ENCODE measurements at regions not wholly inside any gene's neighbourhood (a gene's known extent, or its start where the extent isn't known, plus 50 kb on each side); places are given as distances from the start of the nearest gene placed in this dataset.

- FAIRE-seq (no peak), DNase-seq (ENCODE audit: insufficient read length) (no peak)
- no peak for TF ChIP-seq POLR2A (IDR thresholded peaks at IDR 0.05; ENCODE audit: low read depth, low read length)
- TF ChIP-seq POLR2AphosphoS5 (IDR thresholded peaks at IDR 0.05; ENCODE audit: low read depth, low read length) = no peak
- no peak for TF ChIP-seq TAF1 (IDR thresholded peaks at IDR 0.05; ENCODE audit: borderline replicate concordance, low read depth, low read length)
Observed at GRCh38 chr13:104106705-104107393, 1040.6 kb upstream of the SLC10A2 start.

- no peak for TF ChIP-seq POLR2AphosphoS5 (IDR thresholded peaks at IDR 0.05; ENCODE audit: low read depth, low read length)
- TF ChIP-seq POLR2A (IDR thresholded peaks at IDR 0.05; ENCODE audit: low read depth, low read length) = no peak
- no peak for TF ChIP-seq TAF1 (IDR thresholded peaks at IDR 0.05; ENCODE audit: borderline replicate concordance, low read depth, low read length)
- DNase-seq (ENCODE audit: insufficient read length) (no peak), FAIRE-seq (no peak)
Observed at GRCh38 chr13:104105418-104106355, 1039.5 kb upstream of the SLC10A2 start.

- TF ChIP-seq TAF1 (IDR thresholded peaks at IDR 0.05; ENCODE audit: borderline replicate concordance, low read depth, low read length) (no peak), POLR2A (IDR thresholded peaks at IDR 0.05; ENCODE audit: low read depth, low read length) (no peak), POLR2AphosphoS5 (IDR thresholded peaks at IDR 0.05; ENCODE audit: low read depth, low read length) (no peak)
- FAIRE-seq = no peak
- DNase-seq (ENCODE audit: insufficient read length) = no peak
Observed at GRCh38 chr13:104099750-104100149, 1033.5 kb upstream of the SLC10A2 start.

GRCh38 chr13:104098421-104098820 is 1032.2 kb upstream of the SLC10A2 start:
- no peak for TF ChIP-seq POLR2A (IDR thresholded peaks at IDR 0.05; ENCODE audit: low read depth, low read length)
- TF ChIP-seq TAF1 (IDR thresholded peaks at IDR 0.05; ENCODE audit: borderline replicate concordance, low read depth, low read length) = no peak
- no peak for TF ChIP-seq POLR2AphosphoS5 (IDR thresholded peaks at IDR 0.05; ENCODE audit: low read depth, low read length)
- DNase-seq (ENCODE audit: insufficient read length) (no peak), FAIRE-seq (no peak)

GRCh38 chr13:104086759-104087158 is 1020.5 kb upstream of the SLC10A2 start:
- TF ChIP-seq TAF1 (IDR thresholded peaks at IDR 0.05; ENCODE audit: borderline replicate concordance, low read depth, low read length) = no peak
- TF ChIP-seq POLR2AphosphoS5 (IDR thresholded peaks at IDR 0.05; ENCODE audit: low read depth, low read length) = no peak
- TF ChIP-seq POLR2A (IDR thresholded peaks at IDR 0.05; ENCODE audit: low read depth, low read length) = no peak
- FAIRE-seq (no peak), DNase-seq (ENCODE audit: insufficient read length) (no peak)

- DNase-seq (ENCODE audit: insufficient read length) = no peak
- TF ChIP-seq POLR2AphosphoS5 (IDR thresholded peaks at IDR 0.05; ENCODE audit: low read depth, low read length) (no peak), TAF1 (IDR thresholded peaks at IDR 0.05; ENCODE audit: borderline replicate concordance, low read depth, low read length) (no peak), POLR2A (IDR thresholded peaks at IDR 0.05; ENCODE audit: low read depth, low read length) (no peak)
- FAIRE-seq = no peak
Observed at GRCh38 chr13:104086210-104086609, 1020.0 kb upstream of the SLC10A2 start.

GRCh38 chr13:104085611-104086010 is 1019.4 kb upstream of the SLC10A2 start:
- no peak for TF ChIP-seq POLR2A (IDR thresholded peaks at IDR 0.05; ENCODE audit: low read depth, low read length)
- no peak for TF ChIP-seq TAF1 (IDR thresholded peaks at IDR 0.05; ENCODE audit: borderline replicate concordance, low read depth, low read length)
- TF ChIP-seq POLR2AphosphoS5 (IDR thresholded peaks at IDR 0.05; ENCODE audit: low read depth, low read length) = no peak
- FAIRE-seq (no peak), DNase-seq (ENCODE audit: insufficient read length) (no peak)

GRCh38 chr13:104074326-104074725 is 1008.1 kb upstream of the SLC10A2 start:
- FAIRE-seq = no peak
- TF ChIP-seq POLR2AphosphoS5 (IDR thresholded peaks at IDR 0.05; ENCODE audit: low read depth, low read length) (no peak), POLR2A (IDR thresholded peaks at IDR 0.05; ENCODE audit: low read depth, low read length) (no peak), TAF1 (IDR thresholded peaks at IDR 0.05; ENCODE audit: borderline replicate concordance, low read depth, low read length) (no peak)
- DNase-seq (ENCODE audit: insufficient read length) = no peak

GRCh38 chr13:104071806-104072205 is 1005.6 kb upstream of the SLC10A2 start:
- no peak for TF ChIP-seq POLR2AphosphoS5 (IDR thresholded peaks at IDR 0.05; ENCODE audit: low read depth, low read length)
- TF ChIP-seq TAF1 (IDR thresholded peaks at IDR 0.05; ENCODE audit: borderline replicate concordance, low read depth, low read length) = no peak
- TF ChIP-seq POLR2A (IDR thresholded peaks at IDR 0.05; ENCODE audit: low read depth, low read length) = no peak
- DNase-seq (ENCODE audit: insufficient read length) (no peak), FAIRE-seq (no peak)

GRCh38 chr13:104065328-104065727 is 999.1 kb upstream of the SLC10A2 start:
- no peak for DNase-seq (ENCODE audit: insufficient read length)
- TF ChIP-seq POLR2AphosphoS5 (IDR thresholded peaks at IDR 0.05; ENCODE audit: low read depth, low read length) = no peak
- no peak for FAIRE-seq

- FAIRE-seq (no peak), DNase-seq (ENCODE audit: insufficient read length) (no peak)
- TF ChIP-seq POLR2A (IDR thresholded peaks at IDR 0.05; ENCODE audit: low read depth, low read length) = no peak
- TF ChIP-seq POLR2AphosphoS5 (IDR thresholded peaks at IDR 0.05; ENCODE audit: low read depth, low read length) = no peak
- no peak for TF ChIP-seq TAF1 (IDR thresholded peaks at IDR 0.05; ENCODE audit: borderline replicate concordance, low read depth, low read length)
Observed at GRCh38 chr13:104057861-104058260, 991.6 kb upstream of the SLC10A2 start.

- no peak for DNase-seq (ENCODE audit: insufficient read length)
- FAIRE-seq = no peak
- no peak for TF ChIP-seq TAF1 (IDR thresholded peaks at IDR 0.05; ENCODE audit: borderline replicate concordance, low read depth, low read length)
- TF ChIP-seq POLR2A (IDR thresholded peaks at IDR 0.05; ENCODE audit: low read depth, low read length) = no peak
- no peak for TF ChIP-seq POLR2AphosphoS5 (IDR thresholded peaks at IDR 0.05; ENCODE audit: low read depth, low read length)
Observed at GRCh38 chr13:104045907-104046306, 979.7 kb upstream of the SLC10A2 start.

All from GM12892 (cell line).